ENCODE measurements at regions not wholly inside any gene's neighbourhood (a gene's known extent, or its start where the extent isn't known, plus 50 kb on each side); places are given as distances from the start of the nearest gene placed in this dataset.

DNA sequence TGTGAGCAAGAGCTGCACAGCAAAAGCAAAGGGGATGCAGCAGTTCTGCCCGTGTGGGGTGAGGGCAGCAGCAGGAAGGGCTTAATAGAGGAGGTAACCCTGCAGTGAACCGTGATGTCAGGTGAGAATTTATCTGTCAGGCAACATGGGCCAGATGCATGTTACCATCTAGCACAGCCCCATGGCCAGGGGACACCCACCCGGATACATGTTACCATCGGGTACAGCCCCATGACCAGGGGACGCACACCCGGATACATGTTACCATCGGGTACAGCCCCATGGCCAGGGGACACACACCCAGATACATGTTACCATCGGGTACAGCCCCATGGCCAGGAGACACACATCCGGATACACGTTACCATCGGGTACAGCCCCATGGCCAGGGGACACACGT, 99.4 kb downstream of the RBFOX3 start:
- peaks cover 18 to 77% of the 10 kb centered on the region in 2 experiments for H3K27me3 ChIP-seq (ENCODE audit: control insufficient read depth in 1 of 2, insufficient read depth in 2 of 2, low read length in 2 of 2)
- ATAC-seq (no peak), DNase-seq (ENCODE audit: low spot score) (no peak), FAIRE-seq (no peak)
- H3K9me3 ChIP-seq (ENCODE audit: low read length), result peaks cover 8% of the 10 kb centered on the region; the same call in 1 of the 2 replicates
- CTCF ChIA-PET (ENCODE audit: low intra/inter-chr PET ratio, low total read pairs), result no interaction called here
- intact Hi-C loops (cut with micrococcal nuclease; ENCODE audit: unreplicated experiment) (no loop called here), in situ Hi-C loops (cut with HindIII; ENCODE audit: extremely low pct_ligation_motif_present, low pct_unique_long_range_greater_than_20kb) (no loop called here)
- H3K4me3 ChIP-seq (replicated peaks in 1 of 3; ENCODE audit: insufficient read depth in 1 of 3, low read depth in 2 of 3, low read length in 3 of 3), result no peak overlapping the region
- 22% methylated on average over 5 of the region's 12 CpGs for WGBS (ENCODE audit: low lambda C conversion rate)
- no peak overlapping the region for H2AFZ ChIP-seq (ENCODE audit: low read length)
- H3K27ac ChIP-seq (ENCODE audit: extremely low read length, insufficient read depth, low read length), result no peak overlapping the region
- BruUV-seq (replicated peaks), result no TSS peak
- no peak overlapping the region for H3K9ac ChIP-seq (ENCODE audit: insufficient read depth, low read depth, low read length)
- no peak overlapping the region for H3K4me2 ChIP-seq (ENCODE audit: low read depth, low read length)
- H3K4me1 ChIP-seq (ENCODE audit: insufficient read depth, low read length), result no peaks in the 10 kb centered on the region
- POLR2A ChIA-PET, result no interaction called here
- H3K79me2 ChIP-seq (ENCODE audit: insufficient read depth, low read length), result no peaks in the 10 kb centered on the region
- H3K36me3 ChIP-seq (replicated peaks in 1 of 2; ENCODE audit: control insufficient read depth in 1 of 2, insufficient read depth in 2 of 2, low read length in 2 of 2), result no peaks in the 10 kb centered on the region
- no peaks in the 10 kb centered on the region for H4K20me1 ChIP-seq (ENCODE audit: insufficient read depth, low read length)
- no peak for TF ChIP-seq ZHX2 (IDR thresholded peaks at IDR 0.05; ENCODE audit: low read depth)
- TF ChIP-seq ZHX2 (CRISPR knock-in tag; IDR thresholded peaks at IDR 0.05; ENCODE audit: borderline replicate concordance), result no peak
- TF ChIP-seq MYC (CRISPR knock-in tag; IDR thresholded peaks at IDR 0.05; ENCODE audit: borderline replicate concordance), result no peak
- TF ChIP-seq, protein P1, sequence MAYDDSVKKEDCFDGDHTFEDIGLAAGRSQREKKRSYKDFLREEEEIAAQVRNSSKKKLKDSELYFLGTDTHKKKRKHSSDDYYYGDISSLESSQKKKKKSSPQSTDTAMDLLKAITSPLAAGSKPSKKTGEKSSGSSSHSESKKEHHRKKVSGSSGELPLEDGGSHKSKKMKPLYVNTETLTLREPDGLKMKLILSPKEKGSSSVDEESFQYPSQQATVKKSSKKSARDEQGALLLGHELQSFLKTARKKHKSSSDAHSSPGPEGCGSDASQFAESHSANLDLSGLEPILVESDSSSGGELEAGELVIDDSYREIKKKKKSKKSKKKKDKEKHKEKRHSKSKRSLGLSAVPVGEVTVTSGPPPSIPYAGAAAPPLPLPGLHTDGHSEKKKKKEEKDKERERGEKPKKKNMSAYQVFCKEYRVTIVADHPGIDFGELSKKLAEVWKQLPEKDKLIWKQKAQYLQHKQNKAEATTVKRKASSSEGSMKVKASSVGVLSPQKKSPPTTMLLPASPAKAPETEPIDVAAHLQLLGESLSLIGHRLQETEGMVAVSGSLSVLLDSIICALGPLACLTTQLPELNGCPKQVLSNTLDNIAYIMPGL (CRISPR knock-in tag; IDR thresholded peaks at IDR 0.05; ENCODE audit: borderline replicate concordance in 1 of 2, low read depth in 1 of 2), result no peak
- TF ChIP-seq KLF13 (CRISPR knock-in tag; IDR thresholded peaks at IDR 0.05), result no peak
- no peak for TF ChIP-seq KLF15 (CRISPR knock-in tag; IDR thresholded peaks at IDR 0.05; ENCODE audit: borderline replicate concordance)
- no peak for TF ChIP-seq PAX8 (CRISPR knock-in tag; IDR thresholded peaks at IDR 0.05; ENCODE audit: borderline replicate concordance)
- no peak for TF ChIP-seq KLF9 (CRISPR knock-in tag; IDR thresholded peaks at IDR 0.05; ENCODE audit: low read depth)
- TF ChIP-seq ZNF430 (CRISPR knock-in tag; IDR thresholded peaks at IDR 0.05), result no peak
- TF ChIP-seq FOXO1 (CRISPR knock-in tag; IDR thresholded peaks at IDR 0.05), result no peak
- TF ChIP-seq NR1H2 (CRISPR knock-in tag; IDR thresholded peaks at IDR 0.05; ENCODE audit: borderline replicate concordance, low read depth), result no peak
- TF ChIP-seq, protein P2, sequence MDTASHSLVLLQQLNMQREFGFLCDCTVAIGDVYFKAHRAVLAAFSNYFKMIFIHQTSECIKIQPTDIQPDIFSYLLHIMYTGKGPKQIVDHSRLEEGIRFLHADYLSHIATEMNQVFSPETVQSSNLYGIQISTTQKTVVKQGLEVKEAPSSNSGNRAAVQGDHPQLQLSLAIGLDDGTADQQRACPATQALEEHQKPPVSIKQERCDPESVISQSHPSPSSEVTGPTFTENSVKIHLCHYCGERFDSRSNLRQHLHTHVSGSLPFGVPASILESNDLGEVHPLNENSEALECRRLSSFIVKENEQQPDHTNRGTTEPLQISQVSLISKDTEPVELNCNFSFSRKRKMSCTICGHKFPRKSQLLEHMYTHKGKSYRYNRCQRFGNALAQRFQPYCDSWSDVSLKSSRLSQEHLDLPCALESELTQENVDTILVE (CRISPR knock-in tag; IDR thresholded peaks at IDR 0.05), result no peak
- TF ChIP-seq ZNF263 (CRISPR knock-in tag; IDR thresholded peaks at IDR 0.05), result no peak
- TF ChIP-seq SRF (IDR thresholded peaks at IDR 0.05; ENCODE audit: low read depth, low read length), result no peak
- no peak for TF ChIP-seq IKZF1 (IDR thresholded peaks at IDR 0.05)
- no peak for TF ChIP-seq ZSCAN5A (CRISPR knock-in tag; IDR thresholded peaks at IDR 0.05; ENCODE audit: borderline replicate concordance)
- no peak for TF ChIP-seq FOXA3 (CRISPR knock-in tag; IDR thresholded peaks at IDR 0.05)

Data from HepG2 (cell line).